ENCODE measurements at regions not wholly inside any gene's neighbourhood (a gene's known extent, or its start where the extent isn't known, plus 50 kb on each side); places are given as distances from the start of the nearest gene placed in this dataset.
A peak's percentile ranks its signal among the peaks of the same experiment; 100 is the strongest.
"Not testable (repeated sequence)": the region's sequence is repeated elsewhere in the genome, so short reads cannot be mapped to it uniquely, and the experiment has no call there.

- DNase-seq: no peak
Measured at GRCh38 chr5:115751176-115751575, 65.3 kb downstream of the CDO1 start.

GRCh38 chr5:115749016-115749415 lies 67.4 kb downstream of the CDO1 start:
- DNase-seq: no peak

GRCh38 chr5:115739245-115739644 lies 77.2 kb downstream of the CDO1 start:
- DNase-seq: not testable (repeated sequence)

GRCh38 chr5:115738830-115739229 lies 77.6 kb downstream of the CDO1 start:
- DNase-seq: no peak

DNA sequence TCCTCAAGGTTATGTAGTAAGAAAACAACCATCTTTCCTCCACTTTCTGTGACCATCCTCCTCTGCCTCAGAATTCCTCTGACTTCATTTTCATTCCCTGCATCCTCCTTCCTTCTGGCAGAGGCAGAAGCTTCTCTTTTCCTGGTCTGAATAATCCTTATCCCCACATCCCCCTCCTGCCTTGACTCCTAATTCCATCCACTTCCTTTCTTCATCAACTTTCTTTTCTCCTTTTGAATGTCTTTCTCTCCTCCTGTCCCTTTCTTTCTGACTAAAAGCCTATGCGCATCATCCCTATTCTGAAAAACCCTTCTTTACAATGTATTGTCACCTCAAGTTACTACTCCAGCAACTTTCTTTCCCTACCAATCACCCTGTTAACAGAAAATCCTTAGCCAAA lies 79.0 kb downstream of the CDO1 start:
- DNase-seq: no peak

DNA sequence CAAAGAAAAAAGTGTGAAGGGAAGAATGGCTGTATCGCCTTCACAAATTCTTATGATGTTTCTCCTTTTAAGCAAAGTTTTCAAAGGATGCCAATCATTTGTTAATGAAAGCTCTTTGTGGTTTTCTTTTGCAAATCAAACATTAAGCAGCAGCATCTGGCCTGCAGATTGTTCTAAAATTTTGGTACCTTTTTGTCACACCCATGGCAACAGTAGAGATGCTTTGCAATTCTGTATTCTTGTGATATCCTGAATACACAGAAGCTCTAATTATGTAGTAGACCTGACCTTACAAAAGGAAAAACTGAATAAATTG lies 79.8 kb downstream of the CDO1 start:
- no peak for DNase-seq

- DNase-seq: no peak
Measured at GRCh38 chr5:115736004-115736689, 80.3 kb downstream of the CDO1 start.

DNA sequence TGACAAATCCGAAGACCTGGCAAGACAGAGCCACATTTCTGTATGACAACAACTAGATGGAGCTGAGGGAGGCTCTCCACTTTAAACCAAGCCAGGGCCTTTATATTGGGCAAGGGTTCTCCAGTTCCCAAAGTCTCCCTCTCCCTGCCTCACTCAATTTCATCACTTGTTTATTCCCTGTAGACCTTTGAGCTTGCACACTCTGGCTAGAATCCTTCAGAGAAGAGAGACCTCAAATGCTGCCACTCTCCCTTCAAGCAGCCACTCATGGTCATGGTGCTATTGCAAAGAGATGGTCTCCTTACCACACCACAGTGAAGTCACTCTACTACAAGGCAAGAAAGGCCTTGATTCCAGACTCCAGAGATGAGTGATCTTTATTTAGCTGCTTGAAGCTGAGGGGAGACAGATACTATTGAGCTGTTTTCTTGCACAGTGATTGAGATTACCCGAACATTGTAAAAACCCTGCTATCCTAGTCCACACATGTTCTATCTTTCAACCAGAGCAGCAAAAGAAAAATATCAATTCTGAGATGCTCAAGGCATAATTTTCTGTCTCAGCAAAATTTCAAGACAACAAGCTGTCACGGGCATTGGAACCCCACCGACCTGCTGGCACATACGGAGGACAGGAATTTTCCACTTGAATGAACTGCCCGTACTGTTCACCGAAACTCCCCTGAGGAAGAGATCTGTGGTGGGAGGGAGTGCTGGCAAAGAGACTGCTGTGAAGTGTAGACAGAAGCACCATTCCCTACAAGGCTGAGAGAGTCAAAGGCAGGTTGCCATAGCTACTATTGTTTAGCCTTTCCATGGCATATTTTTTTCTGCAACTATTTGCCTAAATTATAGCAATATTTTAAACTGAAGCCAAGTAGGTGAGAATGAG lies 81.1 kb downstream of the CDO1 start:
- DNase-seq: no peak

DNA sequence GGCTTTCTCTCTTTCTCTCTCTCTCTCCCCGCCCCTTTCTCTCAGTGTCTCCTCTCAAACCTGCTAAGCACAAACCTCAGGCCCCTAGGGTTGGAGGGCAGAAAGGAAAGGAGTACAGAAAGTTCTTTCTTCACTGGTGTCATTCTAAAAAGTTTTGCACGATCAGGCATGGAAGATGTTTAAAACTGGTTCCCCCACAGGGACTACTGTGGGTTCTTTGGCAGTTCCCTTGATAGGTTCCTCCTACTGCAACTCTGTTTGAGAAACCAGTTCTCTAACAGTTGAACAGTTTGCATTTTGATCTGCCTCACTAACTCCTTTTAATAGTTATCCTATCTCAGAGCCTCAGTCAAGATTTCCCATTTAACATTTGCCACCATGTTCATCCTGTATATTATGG lies 82.9 kb downstream of the CDO1 start:
- no peak for DNase-seq

GRCh38 chr5:115732026-115732425 lies 84.4 kb downstream of the CDO1 start:
- no peak for DNase-seq

DNA sequence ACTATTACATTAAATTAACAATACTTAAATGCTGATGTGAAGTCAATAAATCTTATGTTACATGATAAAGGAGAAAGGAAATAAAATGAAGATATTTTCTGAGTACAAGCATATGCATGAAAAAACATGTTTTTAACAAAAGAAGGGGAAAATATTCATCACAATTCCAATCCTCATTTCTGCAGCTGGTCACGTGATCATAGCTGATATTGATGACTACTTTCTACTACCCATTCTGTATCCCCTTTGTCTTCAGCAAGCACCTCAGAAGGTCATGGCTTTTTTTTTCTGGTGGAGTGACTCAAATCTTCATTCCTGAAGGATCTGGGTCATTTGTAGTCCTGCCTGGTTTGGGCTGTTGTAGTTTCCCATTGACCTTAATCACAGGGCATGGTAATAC lies 90.9 kb downstream of the CDO1 start:
- DNase-seq: no peak

- DNase-seq: no peak
Measured at GRCh38 chr5:115723220-115723619, 93.2 kb downstream of the CDO1 start.

- DNase-seq: no peak
Measured at GRCh38 chr5:115720888-115721287, 95.1 kb upstream of the TMED7 start.

- peak; percentile 64 for DNase-seq
Measured at GRCh38 chr5:115718927-115719326, 93.1 kb upstream of the TMED7 start.

DNA sequence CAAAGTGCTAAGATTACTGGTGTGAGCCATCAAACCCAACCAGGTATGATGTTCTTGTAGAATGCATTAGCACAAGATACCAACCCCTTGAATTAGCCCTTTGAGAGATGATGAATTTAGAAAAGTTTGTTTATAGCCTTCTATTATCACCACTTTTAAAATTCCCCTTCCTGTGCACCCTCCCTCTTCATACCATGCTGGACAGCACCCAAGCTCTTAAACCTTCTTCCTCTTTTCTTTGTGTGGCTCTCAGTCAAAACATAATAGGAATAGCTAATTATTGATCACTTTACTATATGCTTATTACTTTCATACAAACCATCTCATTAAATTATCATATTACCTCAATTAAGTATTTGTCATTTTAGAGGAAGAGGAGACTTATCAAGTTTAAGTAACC lies 87.6 kb upstream of the TMED7 start:
- DNase-seq: no peak

DNA sequence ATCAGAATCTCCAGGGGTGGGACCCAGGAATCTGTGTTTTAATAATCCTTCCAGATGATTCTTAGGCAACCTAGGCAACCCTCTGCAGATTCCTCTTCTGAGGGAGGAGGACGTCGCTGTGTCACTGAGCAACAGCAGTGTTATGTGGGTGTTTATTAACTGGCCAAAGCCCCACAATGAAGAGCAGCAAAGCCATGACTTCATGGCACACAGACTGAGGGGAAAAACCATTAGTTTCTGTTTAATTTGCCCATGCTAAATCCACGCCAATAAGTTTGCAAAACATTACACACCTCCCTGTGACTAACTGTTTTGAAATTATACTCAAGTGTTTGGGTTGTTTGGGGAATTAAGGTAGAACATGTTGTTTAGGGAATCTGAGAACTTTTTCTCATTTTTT lies 83.7 kb upstream of the TMED7 start:
- DNase-seq: no peak

DNA sequence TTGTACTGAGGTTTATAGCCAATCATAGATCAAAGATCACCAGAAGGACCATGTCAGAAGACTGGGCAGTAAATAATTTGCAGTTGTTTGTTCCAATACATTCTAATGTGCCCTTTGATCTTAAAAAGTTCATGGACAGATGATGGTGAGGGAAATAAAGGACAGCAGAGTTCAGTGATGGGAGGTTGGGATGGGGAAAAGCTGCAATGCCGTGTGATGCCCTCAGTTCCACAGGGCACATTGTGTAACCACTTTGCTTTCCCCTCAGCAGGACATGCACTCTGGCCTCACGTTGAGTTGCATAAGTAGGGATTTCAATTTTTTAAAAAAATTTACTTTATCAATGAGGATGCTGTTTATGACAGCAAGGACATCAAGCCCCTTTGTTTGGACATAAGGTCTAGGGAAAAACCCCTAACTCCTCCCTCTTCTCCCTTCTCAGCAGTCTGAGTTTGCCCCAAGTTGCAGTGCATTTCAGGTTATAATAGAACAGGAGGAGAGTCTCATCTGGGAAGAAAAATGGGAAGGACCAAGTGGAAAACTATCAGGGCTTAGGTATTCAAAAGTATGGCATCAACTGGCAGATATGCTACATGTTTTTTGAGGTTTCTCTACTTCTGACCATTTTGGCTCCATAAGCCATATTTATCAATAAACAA lies 83.1 kb upstream of the TMED7 start:
- no peak for DNase-seq

GRCh38 chr5:115703514-115703913 lies 77.7 kb upstream of the TMED7 start:
- no peak for DNase-seq

DNA sequence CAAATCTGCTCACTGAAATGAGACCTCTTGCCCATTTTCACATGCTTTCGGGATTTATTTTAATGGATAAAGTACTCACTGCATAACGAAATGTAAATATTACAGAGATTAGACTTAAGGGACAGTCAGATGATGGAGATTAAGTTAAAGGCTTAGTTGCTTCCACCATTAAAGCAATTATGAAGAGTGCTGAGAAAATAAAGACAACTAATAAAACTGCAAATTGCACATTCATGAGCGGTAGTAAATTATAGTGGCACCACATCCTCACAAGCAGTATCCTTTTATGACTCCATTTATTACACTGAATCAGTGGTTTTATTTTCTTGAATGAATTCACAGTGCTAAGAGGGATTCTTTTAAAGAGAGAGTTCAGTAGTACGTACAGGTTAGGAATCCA lies 76.2 kb upstream of the TMED7 start:
- DNase-seq: no peak

DNA sequence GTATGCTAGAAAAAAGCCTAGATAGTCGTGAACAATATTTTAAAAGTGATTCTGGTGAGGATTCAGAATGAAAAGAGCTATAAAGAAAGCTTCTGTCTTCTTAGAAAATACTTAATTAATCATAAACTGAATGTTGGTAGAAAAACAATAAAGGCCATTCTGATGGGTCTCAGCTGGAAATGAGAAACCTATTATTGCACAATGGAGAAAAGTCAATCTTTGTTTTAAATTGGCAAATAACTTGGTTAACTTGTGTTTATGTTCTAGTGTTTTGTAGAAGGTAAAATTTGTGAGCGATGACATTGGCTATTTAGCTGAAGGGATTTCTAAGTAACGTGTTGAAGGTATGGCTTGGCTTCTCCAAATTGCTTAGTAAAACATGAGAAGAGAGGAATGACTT lies 74.1 kb upstream of the TMED7 start:
- DNase-seq: no peak

DNA sequence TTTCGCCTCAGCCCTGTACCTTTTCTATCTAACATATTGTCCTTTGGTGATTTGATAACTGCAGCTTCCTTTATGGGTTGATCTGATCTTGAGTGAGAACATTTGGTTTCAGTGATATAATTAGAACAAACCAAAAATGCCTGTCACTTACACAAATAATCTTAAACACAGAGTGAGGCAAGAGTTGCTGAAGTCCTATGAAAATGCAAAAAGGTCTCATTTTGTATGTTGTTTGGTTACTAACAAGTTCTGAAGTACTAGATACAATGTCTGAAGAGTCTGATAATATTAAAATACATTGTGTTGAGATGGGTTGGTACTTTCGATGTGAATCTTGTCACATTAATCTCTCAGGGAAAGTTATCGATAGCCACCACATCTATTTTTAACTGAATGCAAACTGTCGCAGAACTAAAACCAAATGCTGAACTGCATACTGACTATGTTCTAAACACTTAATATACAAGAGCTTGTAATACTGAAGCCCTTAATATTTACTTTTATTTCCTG lies 70.4 kb upstream of the TMED7 start:
- DNase-seq: no peak

GRCh38 chr5:115695310-115695880 lies 69.6 kb upstream of the TMED7 start:
- DNase-seq: no peak

- not testable (repeated sequence) for DNase-seq
Measured at GRCh38 chr5:115691814-115692213, 66.0 kb upstream of the TMED7 start.

Data from hindlimb muscle (tissue), 1 donor.